GM19023 (cell line): ENCODE measurements at regions not wholly inside any gene's neighbourhood (a gene's known extent, or its start where the extent isn't known, plus 50 kb on each side); places are given as distances from the start of the nearest gene placed in this dataset.

ENCODE experiments used
- ATAC-seq: cut with Tn5 transposase; IDR thresholded peaks from one replicate; pipeline ENCODE4 v1.9.1; 2021; ENCODE audit warnings: mild to moderate bottlenecking, moderate library complexity; ENCODE audit not compliant: unreplicated experiment

- no peak for ATAC-seq
Observed at GRCh38 chr13:65907666-65908525, 1322.2 kb downstream of the PCDH9 start.

- ATAC-seq: no peak
Observed at GRCh38 chr13:65901723-65902122, 1328.4 kb downstream of the PCDH9 start.

GRCh38 chr13:65894049-65894448 is 1336.1 kb downstream of the PCDH9 start:
- ATAC-seq: no peak

GRCh38 chr13:65892859-65893258 is 1337.3 kb downstream of the PCDH9 start:
- ATAC-seq: no peak

GRCh38 chr13:65889368-65889767 is 1340.8 kb downstream of the PCDH9 start:
- ATAC-seq: no peak

GRCh38 chr13:65882810-65883209 is 1347.3 kb downstream of the PCDH9 start:
- ATAC-seq: no peak

GRCh38 chr13:65881561-65882155 is 1348.5 kb downstream of the PCDH9 start:
- no peak for ATAC-seq

GRCh38 chr13:65875031-65875430 is 1355.1 kb downstream of the PCDH9 start:
- ATAC-seq: no peak

- ATAC-seq: no peak
Observed at GRCh38 chr13:65872448-65872847, 1357.7 kb downstream of the PCDH9 start.

- ATAC-seq: no peak
Observed at GRCh38 chr13:65868884-65869283, 1361.3 kb downstream of the PCDH9 start.

- no peak for ATAC-seq
Observed at GRCh38 chr13:65868099-65868498, 1362.0 kb downstream of the PCDH9 start.

- ATAC-seq: no peak
Observed at GRCh38 chr13:65866138-65866537, 1364.0 kb downstream of the PCDH9 start.

GRCh38 chr13:65865206-65865605 is 1364.9 kb downstream of the PCDH9 start:
- no peak for ATAC-seq

- ATAC-seq: no peak
Observed at GRCh38 chr13:65864039-65864438, 1366.1 kb downstream of the PCDH9 start.

GRCh38 chr13:65860306-65860705 is 1369.8 kb downstream of the PCDH9 start:
- no peak for ATAC-seq

GRCh38 chr13:65857942-65858565 is 1372.1 kb downstream of the PCDH9 start:
- no peak for ATAC-seq

GRCh38 chr13:65856431-65856830 is 1373.7 kb downstream of the PCDH9 start:
- no peak for ATAC-seq

- ATAC-seq: no peak
Observed at GRCh38 chr13:65855242-65855805, 1374.8 kb downstream of the PCDH9 start.

- no peak for ATAC-seq
Observed at GRCh38 chr13:65854431-65854830, 1375.7 kb downstream of the PCDH9 start.

- no peak for ATAC-seq
Observed at GRCh38 chr13:65844266-65844841, 1385.8 kb downstream of the PCDH9 start.

GRCh38 chr13:65843314-65843731 is 1386.8 kb downstream of the PCDH9 start:
- ATAC-seq: no peak
